ENCODE measurements at regions not wholly inside any gene's neighbourhood (a gene's known extent, or its start where the extent isn't known, plus 50 kb on each side); places are given as distances from the start of the nearest gene placed in this dataset.

DNA sequence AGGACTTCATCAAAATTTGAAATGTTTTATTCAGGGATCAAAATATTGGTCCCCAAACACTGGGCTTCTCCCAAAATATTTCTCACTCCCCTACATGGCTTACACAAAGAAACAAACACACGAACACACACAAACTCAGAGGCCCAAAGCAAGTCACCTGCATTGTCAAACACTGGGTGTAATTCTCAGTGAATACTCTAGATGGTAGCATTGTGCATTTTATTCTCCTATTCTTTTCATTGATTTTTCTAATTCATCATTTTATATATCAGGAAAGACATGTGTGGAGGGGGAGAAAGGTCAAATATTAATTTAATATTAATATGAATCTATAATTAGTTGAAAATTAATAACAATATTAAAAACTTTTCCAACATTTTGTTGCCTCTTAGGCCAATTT, 72.3 kb upstream of the TNMD start:
- H3K9me3 Mint-ChIP-seq = no peaks in the 10 kb centered on the region
- CTCF ChIA-PET = interaction anchor here (0.8 to 1.9 kb wide), 5 partner anchors 65 to 158 kb away, joined by 3 to 6 read pairs (median 4); no protein-coding TSS in a partner anchor
- no peaks in the 10 kb centered on the region for H3K27me3 Mint-ChIP-seq (ENCODE audit: low read depth)
- TF ChIP-seq HMGA2 (CRISPR knock-in tag; IDR thresholded peaks at IDR 0.05) (0 out of 2 replicates have a peak, but pooled peaks have one; percentile 13), OVOL2 (CRISPR knock-in tag; IDR thresholded peaks at IDR 0.05; ENCODE audit: borderline replicate concordance) (no peak), GTF2I (CRISPR knock-in tag; conservative IDR thresholded peaks at IDR 0.05) (no peak)
- TF ChIP-seq, protein P1, sequence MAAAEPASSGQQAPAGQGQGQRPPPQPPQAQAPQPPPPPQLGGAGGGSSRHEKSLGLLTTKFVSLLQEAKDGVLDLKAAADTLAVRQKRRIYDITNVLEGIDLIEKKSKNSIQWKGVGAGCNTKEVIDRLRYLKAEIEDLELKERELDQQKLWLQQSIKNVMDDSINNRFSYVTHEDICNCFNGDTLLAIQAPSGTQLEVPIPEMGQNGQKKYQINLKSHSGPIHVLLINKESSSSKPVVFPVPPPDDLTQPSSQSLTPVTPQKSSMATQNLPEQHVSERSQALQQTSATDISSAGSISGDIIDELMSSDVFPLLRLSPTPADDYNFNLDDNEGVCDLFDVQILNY (CRISPR knock-in tag; IDR thresholded peaks at IDR 0.05) = no peak
- no peaks in the 10 kb centered on the region for H3K36me3 Mint-ChIP-seq
- POLR2A ChIA-PET = no interaction called here
- H3K4me3 Mint-ChIP-seq = no peak overlapping the region
- no peak overlapping the region for H3K27ac Mint-ChIP-seq
- ATAC-seq (no peak; the same call in 1 of the 2 replicates), DNase-seq (ENCODE audit: low spot score) (no peak)
- peaks cover 12% of the 10 kb centered on the region for H3K4me1 Mint-ChIP-seq

DNA sequence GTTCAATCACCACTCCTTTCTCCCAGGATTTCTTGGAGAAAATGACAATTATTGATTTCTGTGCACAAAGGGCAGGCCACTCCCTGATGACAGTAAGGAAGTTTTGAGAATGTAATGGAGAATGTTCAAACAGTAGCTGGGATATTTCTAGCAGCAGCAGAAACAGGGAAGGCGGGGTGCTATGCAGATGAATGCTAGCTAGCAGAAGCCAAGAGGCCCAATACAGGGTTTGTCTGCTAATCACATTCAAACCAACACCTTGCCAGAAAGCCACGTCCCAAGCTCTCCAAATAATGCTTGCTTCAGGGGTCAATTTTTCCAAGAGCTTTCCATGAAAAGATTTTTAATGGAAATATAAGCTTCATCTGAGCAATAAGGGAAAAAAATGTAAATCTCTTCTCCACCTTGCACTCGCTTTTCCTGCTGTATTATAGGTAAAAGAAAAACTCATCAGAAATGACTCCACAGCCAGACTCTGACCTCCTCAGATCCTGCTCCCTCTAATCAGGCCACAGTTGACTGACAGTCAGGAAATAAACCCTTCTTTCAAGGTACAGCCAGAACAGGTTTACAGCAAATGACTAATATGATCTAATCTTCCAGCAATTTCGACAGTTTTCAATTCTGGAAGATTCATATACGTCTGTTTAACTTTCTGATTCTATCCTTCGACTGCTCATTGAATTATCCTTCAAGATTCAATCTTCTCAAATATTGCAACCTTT, 84.7 kb upstream of the PCDH19 start:
- no peak for DNase-seq (ENCODE audit: low spot score)
- Mint-ChIP-seq H3K9me3 (peaks cover 28% of the 10 kb centered on the region), H3K27ac (no peak overlapping the region), H3K27me3 (ENCODE audit: low read depth) (no peaks in the 10 kb centered on the region; the same call in none of the 2 replicates), H3K4me1 (peaks cover 18% of the 10 kb centered on the region), H3K4me3 (no peak overlapping the region), H3K36me3 (peaks cover 6% of the 10 kb centered on the region; the same call in 1 of the 2 replicates)
- ChIA-PET POLR2A (no interaction called here), CTCF (interaction anchor here (1.4 kb wide), 2 partner anchors 47 to 127 kb away, joined by 3 to 5 read pairs; no protein-coding TSS in a partner anchor)
- TF ChIP-seq CREM (CRISPR knock-in tag; IDR thresholded peaks at IDR 0.05) = no peak
- TF ChIP-seq, protein P2, sequence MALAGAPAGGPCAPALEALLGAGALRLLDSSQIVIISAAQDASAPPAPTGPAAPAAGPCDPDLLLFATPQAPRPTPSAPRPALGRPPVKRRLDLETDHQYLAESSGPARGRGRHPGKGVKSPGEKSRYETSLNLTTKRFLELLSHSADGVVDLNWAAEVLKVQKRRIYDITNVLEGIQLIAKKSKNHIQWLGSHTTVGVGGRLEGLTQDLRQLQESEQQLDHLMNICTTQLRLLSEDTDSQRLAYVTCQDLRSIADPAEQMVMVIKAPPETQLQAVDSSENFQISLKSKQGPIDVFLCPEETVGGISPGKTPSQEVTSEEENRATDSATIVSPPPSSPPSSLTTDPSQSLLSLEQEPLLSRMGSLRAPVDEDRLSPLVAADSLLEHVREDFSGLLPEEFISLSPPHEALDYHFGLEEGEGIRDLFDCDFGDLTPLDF (CRISPR knock-in tag; IDR thresholded peaks at IDR 0.05) = no peak
- TF ChIP-seq, protein P3, sequence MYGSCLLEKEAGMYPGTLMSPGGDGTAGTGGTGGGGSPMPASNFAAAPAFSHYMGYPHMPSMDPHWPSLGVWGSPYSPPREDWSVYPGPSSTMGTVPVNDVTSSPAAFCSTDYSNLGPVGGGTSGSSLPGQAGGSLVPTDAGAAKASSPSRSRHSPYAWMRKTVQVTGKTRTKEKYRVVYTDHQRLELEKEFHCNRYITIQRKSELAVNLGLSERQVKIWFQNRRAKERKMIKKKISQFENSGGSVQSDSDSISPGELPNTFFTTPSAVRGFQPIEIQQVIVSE (CRISPR knock-in tag; IDR thresholded peaks at IDR 0.05; ENCODE audit: borderline replicate concordance) = no peak
- no peak for TF ChIP-seq NR2C2 (CRISPR knock-in tag; IDR thresholded peaks at IDR 0.05)
- TF ChIP-seq ZSCAN18 (CRISPR knock-in tag; IDR thresholded peaks at IDR 0.05) = no peak
- TF ChIP-seq, protein P1 (CRISPR knock-in tag; IDR thresholded peaks at IDR 0.05) = no peak
- TF ChIP-seq ATF2 (CRISPR knock-in tag; IDR thresholded peaks at IDR 0.05; ENCODE audit: borderline replicate concordance, low read depth) = no peak
- TF ChIP-seq ZNF425 (CRISPR knock-in tag; conservative IDR thresholded peaks at IDR 0.05) = no peak
- TF ChIP-seq NFYB (CRISPR knock-in tag; conservative IDR thresholded peaks at IDR 0.05; ENCODE audit: low read depth) = no peak
- no peak for TF ChIP-seq NR1H2 (CRISPR knock-in tag; IDR thresholded peaks at IDR 0.05)
- TF ChIP-seq GABPB1 (CRISPR knock-in tag; IDR thresholded peaks at IDR 0.05) = no peak
- TF ChIP-seq ZBTB43 (CRISPR knock-in tag; IDR thresholded peaks at IDR 0.05) = no peak
- TF ChIP-seq JUN (CRISPR knock-in tag; IDR thresholded peaks at IDR 0.05) = no peak
- no peak for TF ChIP-seq ZNF263 (CRISPR knock-in tag; IDR thresholded peaks at IDR 0.05; ENCODE audit: low read depth)
- no peak for TF ChIP-seq ZNF317 (CRISPR knock-in tag; IDR thresholded peaks at IDR 0.05; ENCODE audit: borderline replicate concordance, low read depth)
- no peak for TF ChIP-seq TP53 (CRISPR knock-in tag; IDR thresholded peaks at IDR 0.05)
- peak; percentile 47 for ATAC-seq
